ENCODE measurements at regions not wholly inside any gene's neighbourhood (a gene's known extent, or its start where the extent isn't known, plus 50 kb on each side); places are given as distances from the start of the nearest gene placed in this dataset.

DNA sequence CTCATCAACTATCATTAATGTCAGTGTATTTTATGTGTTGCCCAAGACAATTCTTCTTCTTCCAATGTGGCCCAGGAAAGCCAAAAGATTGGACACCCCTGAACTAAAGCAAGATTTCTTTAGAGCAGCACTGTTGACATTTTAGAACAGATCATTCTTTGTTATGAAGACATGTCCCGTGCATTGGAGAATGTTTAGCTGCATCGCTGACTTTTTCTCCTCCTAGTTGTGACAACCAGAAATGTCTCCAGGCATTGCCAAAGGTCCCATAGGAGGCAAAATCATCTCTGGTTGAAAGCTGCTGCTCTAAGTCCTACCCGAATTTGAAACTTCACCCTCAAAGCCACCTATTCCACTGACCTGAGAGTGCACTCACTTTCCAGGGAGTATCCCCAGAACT, 62.7 kb upstream of the IRX6 start:
- intact Hi-C loops (cut with micrococcal nuclease) = no loop called here

DNA sequence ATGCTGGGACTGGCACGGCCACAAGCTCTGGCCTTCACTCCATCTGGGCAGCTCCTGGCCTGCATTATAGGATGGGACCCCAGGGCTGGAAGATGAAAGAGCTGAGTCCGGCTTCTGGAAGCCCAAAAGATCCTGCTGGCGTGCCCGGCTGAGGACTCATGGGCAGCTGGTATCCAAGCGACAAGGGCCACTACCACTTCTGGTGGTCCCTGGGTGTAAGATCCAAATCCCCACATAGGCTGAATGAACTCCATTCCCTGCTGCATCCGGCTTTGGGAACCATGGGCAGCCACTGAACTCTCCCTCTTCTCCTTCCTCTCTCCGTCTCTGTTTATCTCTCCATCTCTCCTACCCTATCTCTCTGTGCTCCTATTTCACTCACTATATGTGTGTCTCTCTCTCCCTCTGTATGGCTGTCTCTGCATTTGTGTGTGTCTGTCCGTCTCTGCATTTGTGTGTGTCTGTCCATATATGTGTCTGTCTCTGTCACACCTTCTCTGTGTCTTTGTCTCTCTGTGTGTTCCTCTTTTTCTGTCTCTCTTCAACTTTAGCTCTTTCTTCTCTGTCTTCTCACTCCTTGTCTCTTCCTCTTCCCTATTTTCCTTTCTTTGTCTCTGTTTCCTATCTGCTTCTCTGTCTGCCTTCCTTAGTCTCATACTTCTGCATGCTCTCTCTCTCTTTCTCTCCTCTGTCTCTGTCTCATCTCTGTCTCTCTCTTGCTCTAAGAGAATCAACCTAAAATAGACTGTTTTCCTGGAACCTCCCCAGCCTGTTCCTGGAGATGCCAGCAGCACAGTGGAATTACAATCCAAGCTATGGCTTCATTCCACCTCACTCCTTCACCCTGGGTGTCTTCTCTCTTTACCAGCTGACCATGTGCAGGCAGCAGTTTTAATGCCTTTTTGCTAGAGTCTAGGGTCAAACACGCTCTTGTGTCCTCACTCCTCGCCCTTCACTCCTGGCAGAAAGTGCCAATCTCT, 60.4 kb upstream of the IRX6 start:
- intact Hi-C loops (cut with micrococcal nuclease) = no loop called here

DNA sequence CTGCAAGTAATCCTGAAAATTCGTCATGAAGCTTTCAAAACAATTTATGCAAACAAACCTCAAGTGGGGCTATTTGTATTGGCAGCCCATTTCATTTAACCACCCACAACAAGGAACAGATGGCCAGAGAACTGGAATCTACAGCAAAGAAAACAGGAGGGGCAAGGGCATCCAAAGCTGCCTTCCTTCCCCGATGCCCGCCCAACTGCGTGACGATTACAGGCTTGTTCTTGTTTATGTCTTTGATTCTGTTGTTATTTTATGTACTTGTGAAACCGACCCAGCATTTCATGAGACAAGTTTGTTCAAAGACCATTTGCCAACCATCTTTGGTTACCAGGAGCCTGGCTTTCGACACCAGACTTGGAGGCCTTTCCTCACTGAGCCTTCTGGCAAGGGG, 59.1 kb upstream of the IRX6 start:
- intact Hi-C loops (cut with micrococcal nuclease) = no loop called here

DNA sequence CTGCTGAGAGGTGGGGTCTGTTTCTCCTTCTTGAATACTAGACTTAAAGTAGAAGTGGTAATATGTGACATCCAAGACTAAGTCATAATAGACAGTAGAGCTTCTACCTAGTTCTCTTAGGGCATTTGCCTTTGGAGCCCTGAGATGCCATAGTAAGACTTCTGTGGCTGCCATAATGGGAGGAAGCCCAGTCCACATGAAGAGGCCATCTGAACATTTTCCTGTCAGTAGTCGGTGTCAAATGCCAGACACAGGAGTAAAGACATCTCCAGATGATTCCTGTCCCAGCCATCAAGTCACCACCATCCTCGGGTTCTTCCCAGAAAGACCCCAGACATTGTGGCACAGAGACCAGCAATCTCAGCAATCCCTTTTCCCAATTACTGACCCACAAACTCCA, 58.1 kb upstream of the IRX6 start:
- intact Hi-C loops (cut with micrococcal nuclease) = no loop called here

- intact Hi-C loops (cut with micrococcal nuclease) = no loop called here
Measured at GRCh38 chr16:55271945-55272513, 52.0 kb upstream of the IRX6 start.

DNA sequence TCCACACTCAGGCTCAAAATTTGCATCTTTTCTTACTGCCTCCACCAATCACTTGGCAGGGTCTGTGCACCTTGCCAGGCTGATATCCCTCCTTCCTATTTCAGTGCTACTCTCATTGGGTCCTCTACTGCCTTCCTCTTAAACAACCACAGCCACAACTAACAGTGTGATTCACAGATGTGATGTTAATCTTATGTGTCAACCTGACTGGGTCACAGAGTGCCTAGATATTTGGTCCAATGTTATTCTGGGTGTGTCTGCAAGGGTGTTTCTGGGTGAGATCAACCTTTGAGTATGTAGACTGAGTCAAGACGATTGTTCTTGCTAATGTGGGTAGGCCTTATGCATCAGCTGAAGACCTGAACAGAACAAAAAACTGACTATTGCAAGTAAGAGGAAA, 51.3 kb upstream of the IRX6 start:
- intact Hi-C loops (cut with micrococcal nuclease) = no loop called here

- intact Hi-C loops (cut with micrococcal nuclease) = no loop called here
Measured at GRCh38 chr16:55273356-55273755, 50.6 kb upstream of the IRX6 start.

- intact Hi-C loops (cut with micrococcal nuclease) = no loop called here
Measured at GRCh38 chr16:55273959-55274358, 50.0 kb upstream of the IRX6 start.
